Body of pancreas (tissue), 4 donors: ENCODE measurements at regions not wholly inside any gene's neighbourhood (a gene's known extent, or its start where the extent isn't known, plus 50 kb on each side); places are given as distances from the start of the nearest gene placed in this dataset.

Experiments used
- POLR2A ChIP-seq, 3 donors: fragments of 450-650 bp; IDR thresholded peaks; one replicate each; pipeline ENCODE4 v1.6.1; 2016; ENCODE audit warnings: antibody characterized with exemption in 3 of 3, mild to moderate bottlenecking in 2 of 3
- TF ChIP-seq, protein P1 (sequence below), 7 experiments: fragments of 450-650 bp in 4 of 7; fragments of 200-600 bp in 3 of 7; sonication (generic) in 3 of 7; IDR thresholded peaks; one replicate each; pipeline ENCODE4 v1.5.1; 2016 to 2019; ENCODE audit warnings: antibody characterized with exemption in 7 of 7

DNA sequence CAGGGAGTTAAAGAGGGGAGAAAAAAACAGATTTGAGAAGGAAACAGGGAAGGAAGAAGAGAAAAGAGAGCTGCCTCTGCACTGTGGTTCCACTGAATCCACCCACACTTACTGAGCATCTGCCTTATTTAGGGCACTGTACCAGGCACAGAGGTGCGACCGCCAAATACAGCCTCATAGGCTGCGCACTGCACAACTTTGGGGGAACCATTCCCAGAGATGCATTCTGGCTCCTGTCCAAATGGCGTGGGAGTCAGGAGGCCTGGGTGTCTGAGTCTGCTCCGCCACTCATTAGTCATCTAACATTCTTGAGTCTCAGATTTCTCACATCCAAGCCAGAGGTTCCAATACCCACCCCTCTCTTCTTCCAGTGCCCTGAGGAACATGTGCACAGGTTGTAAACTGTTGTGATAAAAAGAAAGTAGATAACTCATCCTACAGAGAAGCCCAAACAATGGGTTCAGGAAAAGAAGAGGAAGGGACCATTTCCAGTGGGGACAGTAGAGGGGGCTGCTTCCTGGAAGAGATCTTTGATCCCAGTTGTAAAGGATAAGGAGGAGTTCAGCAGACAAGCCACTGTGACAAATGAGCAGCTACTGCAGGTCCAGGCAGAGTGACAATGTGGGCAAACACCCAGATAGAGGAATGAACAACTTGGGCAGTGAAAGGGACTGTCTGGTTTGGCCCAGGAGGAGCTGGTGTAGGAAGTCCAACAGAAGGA is 254.6 kb downstream of the UACA start:
- no peak for TF ChIP-seq POLR2A (IDR thresholded peaks at IDR 0.05)
- TF ChIP-seq, protein P1, sequence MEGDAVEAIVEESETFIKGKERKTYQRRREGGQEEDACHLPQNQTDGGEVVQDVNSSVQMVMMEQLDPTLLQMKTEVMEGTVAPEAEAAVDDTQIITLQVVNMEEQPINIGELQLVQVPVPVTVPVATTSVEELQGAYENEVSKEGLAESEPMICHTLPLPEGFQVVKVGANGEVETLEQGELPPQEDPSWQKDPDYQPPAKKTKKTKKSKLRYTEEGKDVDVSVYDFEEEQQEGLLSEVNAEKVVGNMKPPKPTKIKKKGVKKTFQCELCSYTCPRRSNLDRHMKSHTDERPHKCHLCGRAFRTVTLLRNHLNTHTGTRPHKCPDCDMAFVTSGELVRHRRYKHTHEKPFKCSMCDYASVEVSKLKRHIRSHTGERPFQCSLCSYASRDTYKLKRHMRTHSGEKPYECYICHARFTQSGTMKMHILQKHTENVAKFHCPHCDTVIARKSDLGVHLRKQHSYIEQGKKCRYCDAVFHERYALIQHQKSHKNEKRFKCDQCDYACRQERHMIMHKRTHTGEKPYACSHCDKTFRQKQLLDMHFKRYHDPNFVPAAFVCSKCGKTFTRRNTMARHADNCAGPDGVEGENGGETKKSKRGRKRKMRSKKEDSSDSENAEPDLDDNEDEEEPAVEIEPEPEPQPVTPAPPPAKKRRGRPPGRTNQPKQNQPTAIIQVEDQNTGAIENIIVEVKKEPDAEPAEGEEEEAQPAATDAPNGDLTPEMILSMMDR (IDR thresholded peaks at IDR 0.05): no peak
